ENCODE measurements at regions not wholly inside any gene's neighbourhood (a gene's known extent, or its start where the extent isn't known, plus 50 kb on each side); places are given as distances from the start of the nearest gene placed in this dataset.

GRCh38 chr21:36576441-36576840 lies 96.5 kb upstream of the CLDN14 start:
- DNase-seq = no peak
- no peak overlapping the region for H3K4me3 ChIP-seq

GRCh38 chr21:36579898-36580297 lies 100.0 kb upstream of the CLDN14 start:
- H3K4me3 ChIP-seq = no peak overlapping the region
- no peaks in the 10 kb centered on the region; the same call in 1 of the 2 replicates for H3K27me3 ChIP-seq
- H3K36me3 ChIP-seq = no peaks in the 10 kb centered on the region
- no peaks in the 10 kb centered on the region for H3K9me3 ChIP-seq
- no peak for DNase-seq

More at GRCh38 chr21:36576441-36576840, 96.5 kb upstream of the CLDN14 start:
- H3K27me3 ChIP-seq = peaks cover 3% of the 10 kb centered on the region
- no peaks in the 10 kb centered on the region for H3K36me3 ChIP-seq
- H3K9me3 ChIP-seq = no peaks in the 10 kb centered on the region

- Histone ChIP-seq H3K9me3 (no peaks in the 10 kb centered on the region), H3K36me3 (no peaks in the 10 kb centered on the region), H3K27me3 (no peaks in the 10 kb centered on the region; the same call in 1 of the 2 replicates), H3K4me3 (no peak overlapping the region)
- DNase-seq = no peak
Observed at GRCh38 chr21:36582271-36582670, 102.3 kb upstream of the CLDN14 start.

GRCh38 chr21:36583591-36583990 lies 103.7 kb upstream of the CLDN14 start:
- Histone ChIP-seq H3K4me3 (no peak overlapping the region), H3K9me3 (no peaks in the 10 kb centered on the region), H3K36me3 (no peaks in the 10 kb centered on the region), H3K27me3 (no peaks in the 10 kb centered on the region; the same call in 1 of the 2 replicates)
- DNase-seq = no peak

- Histone ChIP-seq H3K4me3 (no peak overlapping the region), H3K9me3 (no peaks in the 10 kb centered on the region), H3K36me3 (no peaks in the 10 kb centered on the region), H3K27me3 (no peaks in the 10 kb centered on the region; the same call in 1 of the 2 replicates)
- no peak for DNase-seq
Observed at GRCh38 chr21:36584980-36585940, 105.3 kb upstream of the CLDN14 start.

GRCh38 chr21:36587388-36587787 lies 107.5 kb upstream of the CLDN14 start:
- H3K4me3 ChIP-seq = no peak overlapping the region
- no peak for DNase-seq
- H3K36me3 ChIP-seq = no peaks in the 10 kb centered on the region
- H3K9me3 ChIP-seq = no peaks in the 10 kb centered on the region
- H3K27me3 ChIP-seq = no peaks in the 10 kb centered on the region

- Histone ChIP-seq H3K27me3 (no peaks in the 10 kb centered on the region), H3K4me3 (no peak overlapping the region), H3K36me3 (no peaks in the 10 kb centered on the region), H3K9me3 (no peaks in the 10 kb centered on the region)
- peak; percentile 60 for DNase-seq
Observed at GRCh38 chr21:36589352-36589971, 109.5 kb upstream of the SIM2 start.

- H3K4me3 ChIP-seq = no peak overlapping the region
- H3K27me3 ChIP-seq = no peaks in the 10 kb centered on the region
- no peak for DNase-seq
- no peaks in the 10 kb centered on the region for H3K9me3 ChIP-seq
- no peaks in the 10 kb centered on the region for H3K36me3 ChIP-seq
Observed at GRCh38 chr21:36591326-36591970, 107.5 kb upstream of the SIM2 start.

GRCh38 chr21:36596174-36596573 lies 102.7 kb upstream of the SIM2 start:
- Histone ChIP-seq H3K9me3 (0 out of 2 replicates have a peak, but pooled peaks cover 2% of the 10 kb centered on the region), H3K36me3 (no peaks in the 10 kb centered on the region), H3K27me3 (no peaks in the 10 kb centered on the region), H3K4me3 (no peak overlapping the region)
- no peak for DNase-seq

GRCh38 chr21:36601362-36601761 lies 97.6 kb upstream of the SIM2 start:
- no peak for DNase-seq
- no peaks in the 10 kb centered on the region for H3K36me3 ChIP-seq
- no peak overlapping the region for H3K4me3 ChIP-seq
- H3K27me3 ChIP-seq = no peaks in the 10 kb centered on the region
- 0 out of 2 replicates have a peak, but pooled peaks cover 2% of the 10 kb centered on the region for H3K9me3 ChIP-seq

- no peak overlapping the region for H3K4me3 ChIP-seq
- 0 out of 2 replicates have a peak, but pooled peaks cover 2% of the 10 kb centered on the region for H3K9me3 ChIP-seq
- no peaks in the 10 kb centered on the region for H3K36me3 ChIP-seq
- DNase-seq = no peak
- H3K27me3 ChIP-seq = no peaks in the 10 kb centered on the region
Observed at GRCh38 chr21:36602735-36603134, 96.2 kb upstream of the SIM2 start.

GRCh38 chr21:36603221-36603620 lies 95.7 kb upstream of the SIM2 start:
- Histone ChIP-seq H3K36me3 (no peaks in the 10 kb centered on the region), H3K9me3 (0 out of 2 replicates have a peak, but pooled peaks cover 2% of the 10 kb centered on the region), H3K27me3 (no peaks in the 10 kb centered on the region), H3K4me3 (no peak overlapping the region)
- DNase-seq = no peak

GRCh38 chr21:36605426-36605825 lies 93.5 kb upstream of the SIM2 start:
- H3K27me3 ChIP-seq = no peaks in the 10 kb centered on the region
- no peak for DNase-seq
- H3K36me3 ChIP-seq = no peaks in the 10 kb centered on the region
- H3K4me3 ChIP-seq = no peak overlapping the region
- peaks cover 4% of the 10 kb centered on the region; the same call in 1 of the 2 replicates for H3K9me3 ChIP-seq

GRCh38 chr21:36606287-36606982 lies 92.5 kb upstream of the SIM2 start:
- Histone ChIP-seq H3K9me3 (peaks cover 4% of the 10 kb centered on the region; the same call in 1 of the 2 replicates), H3K27me3 (no peaks in the 10 kb centered on the region), H3K36me3 (no peaks in the 10 kb centered on the region), H3K4me3 (no peak overlapping the region)
- no peak for DNase-seq

- no peak overlapping the region for H3K4me3 ChIP-seq
- DNase-seq = no peak
- no peaks in the 10 kb centered on the region for H3K27me3 ChIP-seq
- H3K36me3 ChIP-seq = no peaks in the 10 kb centered on the region
- H3K9me3 ChIP-seq = peaks cover 4% of the 10 kb centered on the region; the same call in 1 of the 2 replicates
Observed at GRCh38 chr21:36606983-36607325, 92.0 kb upstream of the SIM2 start.

GRCh38 chr21:36608041-36608896 lies 90.6 kb upstream of the SIM2 start:
- H3K27me3 ChIP-seq = no peaks in the 10 kb centered on the region
- no peak for DNase-seq
- H3K4me3 ChIP-seq = no peak overlapping the region
- no peaks in the 10 kb centered on the region for H3K36me3 ChIP-seq
- H3K9me3 ChIP-seq = peaks cover 4% of the 10 kb centered on the region; the same call in 1 of the 2 replicates

Data from MG63 (cell line).